ENCODE measurements at regions not wholly inside any gene's neighbourhood (a gene's known extent, or its start where the extent isn't known, plus 50 kb on each side); places are given as distances from the start of the nearest gene placed in this dataset.

GRCh38 chr3:64798316-64798715 lies 110.5 kb upstream of the ADAMTS9 start:
- TF ChIP-seq POLR2A (IDR thresholded peaks at IDR 0.05; ENCODE audit: borderline replicate concordance, extremely low read depth, insufficient read depth, insufficient read length), result no peak
- no peak for TF ChIP-seq SP1 (IDR thresholded peaks at IDR 0.05; ENCODE audit: low read depth)
- no peak for TF ChIP-seq CTCF (IDR thresholded peaks at IDR 0.05 in 2 of 3, conservative IDR thresholded peaks at IDR 0.05 in 1 of 3; ENCODE audit: borderline replicate concordance in 1 of 3, insufficient read depth in 1 of 3, low read depth in 2 of 3, low read length in 2 of 3)
- no peak for TF ChIP-seq POLR2AphosphoS5 (IDR thresholded peaks at IDR 0.05; ENCODE audit: low read depth, low read length)
- TF ChIP-seq MAX (IDR thresholded peaks at IDR 0.05), result no peak
- TF ChIP-seq RAD21 (IDR thresholded peaks at IDR 0.05; ENCODE audit: low read depth), result no peak
- no peak for TF ChIP-seq ATF3 (IDR thresholded peaks at IDR 0.05)
- TF ChIP-seq REST (IDR thresholded peaks at IDR 0.05; ENCODE audit: low read depth), result no peak
- TF ChIP-seq YY1 (IDR thresholded peaks at IDR 0.05; ENCODE audit: extremely low read depth, insufficient replicate concordance, low read depth, low read length), result no peak
- no peak for TF ChIP-seq FOSL1 (IDR thresholded peaks at IDR 0.05; ENCODE audit: low read depth)
- TF ChIP-seq ZFX (IDR thresholded peaks at IDR 0.05), result no peak
- no peak for TF ChIP-seq JUND (IDR thresholded peaks at IDR 0.05)
- no peak for TF ChIP-seq EZH2 (IDR thresholded peaks at IDR 0.05)
